ENCODE measurements at regions not wholly inside any gene's neighbourhood (a gene's known extent, or its start where the extent isn't known, plus 50 kb on each side); places are given as distances from the start of the nearest gene placed in this dataset.

GRCh38 chr17:73953206-73954033 is 250.1 kb upstream of the RPL38 start:
- no peak for DNase-seq (ENCODE audit: low read depth in 2 of 2)

- no peak for DNase-seq (ENCODE audit: low read depth in 2 of 2)
Observed at GRCh38 chr17:73954951-73955350, 248.5 kb upstream of the RPL38 start.

- no peak for DNase-seq (ENCODE audit: low read depth in 2 of 2)
Observed at GRCh38 chr17:73955616-73956015, 247.9 kb upstream of the RPL38 start.

GRCh38 chr17:73956169-73956568 is 247.3 kb upstream of the RPL38 start:
- DNase-seq (ENCODE audit: low read depth in 2 of 2) = no peak

- no peak for DNase-seq (ENCODE audit: low read depth in 2 of 2)
Observed at GRCh38 chr17:73956595-73957465, 246.6 kb upstream of the RPL38 start.

- no peak for DNase-seq (ENCODE audit: low read depth in 2 of 2)
Observed at GRCh38 chr17:73957564-73957963, 245.9 kb upstream of the RPL38 start.

- DNase-seq (ENCODE audit: low read depth in 2 of 2) = no peak
Observed at GRCh38 chr17:73958453-73958852, 245.0 kb upstream of the RPL38 start.

GRCh38 chr17:73960469-73960868 is 243.0 kb upstream of the RPL38 start:
- DNase-seq (ENCODE audit: low read depth in 2 of 2) = no peak

- no peak for DNase-seq (ENCODE audit: low read depth in 2 of 2)
Observed at GRCh38 chr17:73962308-73962707, 241.2 kb upstream of the RPL38 start.

GRCh38 chr17:73968680-73969079 is 234.8 kb upstream of the RPL38 start:
- no peak for DNase-seq (ENCODE audit: low read depth in 2 of 2)

- no peak for DNase-seq (ENCODE audit: low read depth in 2 of 2)
Observed at GRCh38 chr17:73969956-73970355, 233.5 kb upstream of the RPL38 start.

GRCh38 chr17:73971127-73971526 is 232.4 kb upstream of the RPL38 start:
- no peak for DNase-seq (ENCODE audit: low read depth in 2 of 2)

- no peak for DNase-seq (ENCODE audit: low read depth in 2 of 2)
Observed at GRCh38 chr17:73972056-73972455, 231.4 kb upstream of the RPL38 start.

- DNase-seq (ENCODE audit: low read depth in 2 of 2) = no peak
Observed at GRCh38 chr17:73972901-73973300, 230.6 kb upstream of the RPL38 start.

- no peak for DNase-seq (ENCODE audit: low read depth in 2 of 2)
Observed at GRCh38 chr17:73973586-73974409, 229.7 kb upstream of the RPL38 start.

GRCh38 chr17:73974536-73974935 is 228.9 kb upstream of the RPL38 start:
- DNase-seq (ENCODE audit: low read depth in 2 of 2) = no peak

- no peak for DNase-seq (ENCODE audit: low read depth in 2 of 2)
Observed at GRCh38 chr17:73976147-73976546, 227.3 kb upstream of the RPL38 start.

GRCh38 chr17:73976676-73977521 is 226.6 kb upstream of the RPL38 start:
- DNase-seq (ENCODE audit: low read depth in 2 of 2) = no peak

- no peak for DNase-seq (ENCODE audit: low read depth in 2 of 2)
Observed at GRCh38 chr17:73980517-73980916, 223.0 kb upstream of the RPL38 start.

GRCh38 chr17:73982871-73983270 is 220.6 kb upstream of the RPL38 start:
- DNase-seq (ENCODE audit: low read depth in 2 of 2) = no peak

Data from stimulated activated CD4-positive, alpha-beta T cell treated with anti-CD3 and anti-CD28 coated beads, Interleukin-1b, Interleukin-23, amount 100 ng/mL, for 1 hour (primary cell).